NCI-H1694 treated with DMSO at 0.1 percent for 48 hours (cell line): ENCODE measurements at regions not wholly inside any gene's neighbourhood (a gene's known extent, or its start where the extent isn't known, plus 50 kb on each side); places are given as distances from the start of the nearest gene placed in this dataset.

ENCODE experiments used
- DNase-seq: peaks from one replicate; lab custom pipeline; 2025; lab: John Stamatoyannopoulos, UW

- DNase-seq, result no peak
These were observed 119.0 kb upstream of the CELF4 start for GRCh38 chr18:37684590-37684989.

GRCh38 chr18:37684183-37684582 lies 118.6 kb upstream of the CELF4 start:
- no peak for DNase-seq

GRCh38 chr18:37680911-37681310 lies 115.3 kb upstream of the CELF4 start:
- DNase-seq, result no peak

- no peak for DNase-seq
These were observed 110.7 kb upstream of the CELF4 start for GRCh38 chr18:37676276-37676675.

GRCh38 chr18:37675699-37676098 lies 110.1 kb upstream of the CELF4 start:
- no peak for DNase-seq

GRCh38 chr18:37674570-37674969 lies 109.0 kb upstream of the CELF4 start:
- DNase-seq, result no peak

GRCh38 chr18:37673671-37674070 lies 108.1 kb upstream of the CELF4 start:
- no peak for DNase-seq

- DNase-seq, result no peak
These were observed 107.5 kb upstream of the CELF4 start for GRCh38 chr18:37672932-37673595.

- no peak for DNase-seq
These were observed 106.4 kb upstream of the CELF4 start for GRCh38 chr18:37672001-37672400.

GRCh38 chr18:37671530-37671929 lies 105.9 kb upstream of the CELF4 start:
- DNase-seq, result no peak

GRCh38 chr18:37671119-37671518 lies 105.5 kb upstream of the CELF4 start:
- no peak for DNase-seq

- DNase-seq, result no peak
These were observed 104.5 kb upstream of the CELF4 start for GRCh38 chr18:37669991-37670534.

GRCh38 chr18:37668971-37669747 lies 103.6 kb upstream of the CELF4 start:
- DNase-seq, result no peak

GRCh38 chr18:37667836-37668235 lies 102.2 kb upstream of the CELF4 start:
- no peak for DNase-seq

- no peak for DNase-seq
These were observed 101.4 kb upstream of the CELF4 start for GRCh38 chr18:37666991-37667390.

- DNase-seq, result no peak
These were observed 100.9 kb upstream of the CELF4 start for GRCh38 chr18:37666451-37666850.

- no peak for DNase-seq
These were observed 99.7 kb upstream of the CELF4 start for GRCh38 chr18:37665346-37665745.

- DNase-seq, result no peak
These were observed 97.8 kb upstream of the CELF4 start for GRCh38 chr18:37663446-37663845.

GRCh38 chr18:37662546-37663339 lies 97.1 kb upstream of the CELF4 start:
- DNase-seq, result no peak

- DNase-seq, result no peak
These were observed 96.5 kb upstream of the CELF4 start for GRCh38 chr18:37662099-37662498.

- no peak for DNase-seq
These were observed 95.9 kb upstream of the CELF4 start for GRCh38 chr18:37661478-37661877.

- DNase-seq, result no peak
These were observed 95.5 kb upstream of the CELF4 start for GRCh38 chr18:37661061-37661460.

- no peak for DNase-seq
These were observed 95.1 kb upstream of the CELF4 start for GRCh38 chr18:37660658-37661057.
